SK-N-MC (cell line): ENCODE measurements at regions not wholly inside any gene's neighbourhood (a gene's known extent, or its start where the extent isn't known, plus 50 kb on each side); places are given as distances from the start of the nearest gene placed in this dataset.

Source experiments
- EZH2 ChIP-seq: fragments of 200-600 bp; sonication (generic); IDR thresholded peaks from one replicate; pipeline ENCODE4 v1.6.1; 2017; ENCODE audit warnings: antibody characterized with exemption
- POLR2AphosphoS5 ChIP-seq: IDR thresholded peaks from 2 replicates; pipeline ENCODE4 v1.6.1; 2012; ENCODE audit warnings: mild to moderate bottlenecking, low read depth, low read length, borderline replicate concordance

DNA sequence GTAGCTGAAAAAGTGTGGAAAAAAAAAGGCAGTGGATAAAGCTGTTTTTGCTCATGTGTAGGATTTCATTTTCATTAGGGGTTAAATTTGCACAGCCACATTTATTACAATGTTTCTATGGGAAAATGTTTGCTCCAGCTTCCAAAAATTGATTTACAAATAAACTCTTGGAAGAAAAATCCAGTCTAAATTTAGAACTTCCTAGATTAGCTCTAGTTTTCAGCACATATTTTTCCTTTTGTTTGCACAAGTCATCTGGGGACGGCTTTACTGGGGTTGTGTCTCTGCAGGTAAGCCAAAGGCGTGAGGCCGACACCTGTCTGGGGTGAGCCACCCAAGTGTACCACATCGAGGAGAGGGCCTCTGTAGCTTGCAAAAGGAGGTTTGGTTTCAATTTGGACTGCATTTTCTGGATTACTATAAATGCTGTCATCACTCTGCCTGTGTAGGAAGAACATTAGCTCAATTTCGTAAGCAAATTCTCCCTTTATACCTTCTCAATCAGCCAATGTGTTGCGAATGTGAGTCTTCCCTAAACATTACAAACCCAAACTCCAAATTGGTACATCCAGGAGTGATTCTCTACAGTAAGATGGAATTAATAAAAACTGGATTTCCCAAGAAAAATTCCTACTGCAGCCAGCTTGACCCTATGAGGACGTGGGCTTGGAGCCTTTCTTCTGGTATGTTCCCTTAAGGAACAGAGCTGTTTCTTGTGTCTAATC lies 89.5 kb upstream of the ZNF438 start:
- no peak for TF ChIP-seq EZH2
- no peak for TF ChIP-seq POLR2AphosphoS5
